ENCODE measurements at regions not wholly inside any gene's neighbourhood (a gene's known extent, or its start where the extent isn't known, plus 50 kb on each side); places are given as distances from the start of the nearest gene placed in this dataset.
"Not testable (repeated sequence)": the region's sequence is repeated elsewhere in the genome, so short reads cannot be mapped to it uniquely, and the experiment has no call there.

DNA sequence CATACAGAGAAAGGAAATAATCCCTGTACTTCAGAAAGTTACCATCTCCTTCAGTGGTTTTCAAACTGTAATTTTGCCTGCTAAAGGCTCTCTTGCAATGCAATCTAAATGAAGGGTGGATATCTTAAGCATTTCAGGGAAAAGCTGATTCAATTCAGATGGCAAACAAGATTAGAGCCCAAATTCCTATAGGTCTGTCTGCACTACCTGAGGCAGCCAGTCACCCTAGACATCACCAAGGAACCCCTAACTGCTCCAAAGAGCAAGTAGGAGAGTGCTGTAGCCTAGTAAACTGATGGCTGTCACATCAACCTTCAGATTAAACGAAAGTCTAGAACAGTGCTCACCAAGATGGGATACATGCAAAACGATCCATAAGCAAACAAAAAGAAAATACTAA lies 138.0 kb upstream of the ANK3 start:
- no peak for DNase-seq (ENCODE audit: low spot score, unreplicated experiment)
- Mint-ChIP-seq H3K9me3 (ENCODE audit: low read depth) (peaks cover 4% of the 10 kb centered on the region), H3K4me3 (ENCODE audit: low read depth) (no peak overlapping the region), H3K27ac (no peak overlapping the region), H3K36me3 (ENCODE audit: insufficient read depth) (peaks cover 1% of the 10 kb centered on the region), H3K27me3 (no peaks in the 10 kb centered on the region), H3K4me1 (ENCODE audit: low read depth) (no peaks in the 10 kb centered on the region)
- TF ChIP-seq CTCF (IDR thresholded peaks at IDR 0.05; ENCODE audit: unreplicated experiment): no peak

- no peak for DNase-seq (ENCODE audit: low spot score, unreplicated experiment)
- no peaks in the 10 kb centered on the region for H3K27me3 Mint-ChIP-seq
- peaks cover 12% of the 10 kb centered on the region for H3K4me1 Mint-ChIP-seq (ENCODE audit: low read depth)
- peaks cover 4% of the 10 kb centered on the region for H3K9me3 Mint-ChIP-seq (ENCODE audit: low read depth)
- H3K36me3 Mint-ChIP-seq (ENCODE audit: insufficient read depth): peaks cover 1% of the 10 kb centered on the region
- no peak for TF ChIP-seq CTCF (IDR thresholded peaks at IDR 0.05; ENCODE audit: unreplicated experiment)
- H3K4me3 Mint-ChIP-seq (ENCODE audit: low read depth): no peak overlapping the region
- H3K27ac Mint-ChIP-seq: peak overlapping the region; percentile 60
Measured at GRCh38 chr10:60525716-60526585, 136.3 kb upstream of the ANK3 start.

GRCh38 chr10:60524541-60524940 lies 134.9 kb upstream of the ANK3 start:
- H3K27ac Mint-ChIP-seq: no peak overlapping the region
- H3K4me3 Mint-ChIP-seq (ENCODE audit: low read depth): no peak overlapping the region
- H3K4me1 Mint-ChIP-seq (ENCODE audit: low read depth): peaks cover 12% of the 10 kb centered on the region
- no peak for DNase-seq (ENCODE audit: low spot score, unreplicated experiment)
- TF ChIP-seq CTCF (IDR thresholded peaks at IDR 0.05; ENCODE audit: unreplicated experiment): no peak
- peaks cover 4% of the 10 kb centered on the region for H3K9me3 Mint-ChIP-seq (ENCODE audit: low read depth)
- H3K27me3 Mint-ChIP-seq: no peaks in the 10 kb centered on the region
- H3K36me3 Mint-ChIP-seq (ENCODE audit: insufficient read depth): peaks cover 1% of the 10 kb centered on the region

- H3K36me3 Mint-ChIP-seq (ENCODE audit: insufficient read depth); H3K27ac Mint-ChIP-seq; H3K4me3 Mint-ChIP-seq (ENCODE audit: low read depth); H3K27me3 Mint-ChIP-seq; H3K9me3 Mint-ChIP-seq (ENCODE audit: low read depth); DNase-seq (ENCODE audit: low spot score, unreplicated experiment): not testable (repeated sequence)
- peaks cover 12% of the 10 kb centered on the region for H3K4me1 Mint-ChIP-seq (ENCODE audit: low read depth)
Measured at GRCh38 chr10:60523371-60523770, 133.7 kb upstream of the ANK3 start.

- no peak for DNase-seq (ENCODE audit: low spot score, unreplicated experiment)
- Mint-ChIP-seq H3K36me3 (ENCODE audit: insufficient read depth) (peaks cover 1% of the 10 kb centered on the region), H3K27me3 (no peaks in the 10 kb centered on the region), H3K9me3 (ENCODE audit: low read depth) (peaks cover 4% of the 10 kb centered on the region), H3K4me3 (ENCODE audit: low read depth) (no peak overlapping the region), H3K27ac (peak overlapping the region; percentile 82), H3K4me1 (ENCODE audit: low read depth) (peaks cover 12% of the 10 kb centered on the region)
- TF ChIP-seq CTCF (IDR thresholded peaks at IDR 0.05; ENCODE audit: unreplicated experiment): no peak
Measured at GRCh38 chr10:60522617-60523016, 132.9 kb upstream of the ANK3 start.

DNA sequence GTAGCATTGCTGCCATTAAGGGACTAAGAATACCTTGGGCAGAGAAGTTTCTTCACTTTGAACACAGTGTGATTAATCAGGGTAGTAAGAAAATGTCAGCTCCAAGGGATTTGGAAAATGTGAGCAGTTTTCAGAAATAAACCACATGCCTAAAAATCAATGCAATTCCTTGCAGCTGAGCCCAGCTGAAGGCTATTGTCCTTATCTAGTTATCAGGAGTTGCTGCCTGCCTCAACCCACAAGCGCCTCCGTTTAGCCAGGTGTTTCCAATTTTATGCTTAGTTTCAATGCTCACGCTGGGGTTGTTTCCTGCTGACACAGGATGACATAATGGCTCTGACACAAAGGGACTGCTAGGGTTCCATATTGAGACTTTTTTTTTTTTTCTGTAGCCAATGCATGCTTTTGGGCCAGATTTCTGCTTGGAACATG lies 132.3 kb upstream of the ANK3 start:
- Mint-ChIP-seq H3K4me3 (ENCODE audit: low read depth) (no peak overlapping the region), H3K27ac (peak overlapping the region; percentile 82), H3K9me3 (ENCODE audit: low read depth) (peaks cover 4% of the 10 kb centered on the region), H3K27me3 (no peaks in the 10 kb centered on the region), H3K36me3 (ENCODE audit: insufficient read depth) (peaks cover 1% of the 10 kb centered on the region), H3K4me1 (ENCODE audit: low read depth) (peaks cover 12% of the 10 kb centered on the region)
- no peak for TF ChIP-seq CTCF (IDR thresholded peaks at IDR 0.05; ENCODE audit: unreplicated experiment)
- DNase-seq (ENCODE audit: low spot score, unreplicated experiment): peak; percentile 11

Data from progenitor cell of endocrine pancreas (in vitro differentiated cells).